Spleen (tissue), 7 donors: ENCODE measurements at regions not wholly inside any gene's neighbourhood (a gene's known extent, or its start where the extent isn't known, plus 50 kb on each side); places are given as distances from the start of the nearest gene placed in this dataset.

ENCODE experiments used
- CTCF ChIP-seq, 11 experiments: fragments of 200-600 bp in 7 of 11; fragments of 450-650 bp in 4 of 11; sonication (generic) in 4 of 11; IDR thresholded peaks in 8 of 11; conservative IDR thresholded peaks in 3 of 11; 1 replicate in 7 of 11; 2 replicates in 4 of 11; pipeline versions ENCODE4 v1.4.0 to v1.8.0; 2016 to 2021; ENCODE audit warnings: antibody characterized with exemption in 11 of 11, inconsistent platforms in 4 of 11, mild to moderate bottlenecking in 1 of 11
- POLR2A ChIP-seq, 3 donors: fragments of 450-650 bp; IDR thresholded peaks; one replicate each; pipeline ENCODE4 v1.5.1; 2017; ENCODE audit warnings: antibody characterized with exemption in 3 of 3, mild to moderate bottlenecking in 1 of 3
- POLR2AphosphoS5 ChIP-seq, 3 donors: sonication (generic); formaldehyde crosslinking; IDR thresholded peaks; one replicate each; pipeline ENCODE4 v1.5.1; 2017; ENCODE audit warnings: antibody characterized with exemption in 3 of 3
- donor health status: DM: no; HTN: no; CAD: no; lungs with moderate emphysema.
- donor health status: DM: no; HTN: no; CAD: no.
- donor health status: DM: no; HTN: no; CAD: no.

GRCh38 chr7:113292105-113292504 lies 173.8 kb upstream of the SMIM30 start:
- TF ChIP-seq POLR2A (IDR thresholded peaks at IDR 0.05) (no peak), CTCF (IDR thresholded peaks at IDR 0.05 in 8 of 11, conservative IDR thresholded peaks at IDR 0.05 in 3 of 11) (no peak), POLR2AphosphoS5 (IDR thresholded peaks at IDR 0.05) (no peak)
